Activated T-helper 17 cell treated with anti-CD3 and anti-CD28 coated beads, Interleukin-2, amount 50 U/mL, for 72 hours (primary cell): ENCODE measurements at regions not wholly inside any gene's neighbourhood (a gene's known extent, or its start where the extent isn't known, plus 50 kb on each side); places are given as distances from the start of the nearest gene placed in this dataset.

Experiments
- ATAC-seq: fragments of 150-1000 bp; cut with Tn5 transposase; replicated peaks from 2 replicates; pipeline ENCODE4 v1.10.0; 2021; ENCODE audit warnings: mild to moderate bottlenecking, moderate library complexity
- H3K27ac Mint-ChIP-seq: one replicate; pipeline ENCODE4 v1.8.0; 2022; ENCODE audit warnings: mixed read lengths
- H3K27me3 Mint-ChIP-seq: one replicate; pipeline ENCODE4 v1.8.0; 2022; ENCODE audit warnings: mixed read lengths
- H3K36me3 Mint-ChIP-seq: one replicate; pipeline ENCODE4 v1.8.0; 2022; ENCODE audit warnings: low read depth, mild to moderate bottlenecking, mixed read lengths
- H3K4me1 Mint-ChIP-seq: one replicate; pipeline ENCODE4 v1.8.0; 2022; ENCODE audit warnings: mixed read lengths
- H3K4me3 Mint-ChIP-seq: one replicate; pipeline ENCODE4 v1.8.0; 2022; ENCODE audit warnings: mild to moderate bottlenecking, mixed read lengths
- H3K9me3 Mint-ChIP-seq: one replicate; pipeline ENCODE4 v1.8.0; 2022; ENCODE audit warnings: mixed read lengths

DNA sequence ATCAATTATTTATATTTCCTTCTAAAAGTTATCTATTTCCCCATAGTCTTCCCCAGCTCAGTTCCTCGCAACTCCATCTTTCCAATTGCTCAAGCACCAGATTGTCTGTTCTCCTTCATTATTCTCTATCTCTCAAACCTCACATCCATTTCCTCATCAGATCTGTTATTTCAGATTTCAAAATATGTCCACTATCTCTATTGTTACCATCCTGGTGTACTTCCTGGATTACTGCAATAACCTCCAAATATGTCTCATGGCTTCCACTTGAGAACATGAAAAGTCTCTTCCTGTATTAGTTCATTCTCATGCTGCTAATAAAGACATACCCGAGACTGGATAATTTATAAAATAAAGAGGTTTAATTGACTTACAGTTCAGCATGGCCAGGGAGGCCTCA, 641.7 kb upstream of the ZEB2 start:
- no peak overlapping the region for H3K4me3 Mint-ChIP-seq
- H3K27me3 Mint-ChIP-seq: no peaks in the 10 kb centered on the region
- H3K36me3 Mint-ChIP-seq: no peaks in the 10 kb centered on the region
- ATAC-seq: no peak
- H3K27ac Mint-ChIP-seq: no peak overlapping the region
- no peaks in the 10 kb centered on the region for H3K4me1 Mint-ChIP-seq
- H3K9me3 Mint-ChIP-seq: peaks cover 6% of the 10 kb centered on the region

DNA sequence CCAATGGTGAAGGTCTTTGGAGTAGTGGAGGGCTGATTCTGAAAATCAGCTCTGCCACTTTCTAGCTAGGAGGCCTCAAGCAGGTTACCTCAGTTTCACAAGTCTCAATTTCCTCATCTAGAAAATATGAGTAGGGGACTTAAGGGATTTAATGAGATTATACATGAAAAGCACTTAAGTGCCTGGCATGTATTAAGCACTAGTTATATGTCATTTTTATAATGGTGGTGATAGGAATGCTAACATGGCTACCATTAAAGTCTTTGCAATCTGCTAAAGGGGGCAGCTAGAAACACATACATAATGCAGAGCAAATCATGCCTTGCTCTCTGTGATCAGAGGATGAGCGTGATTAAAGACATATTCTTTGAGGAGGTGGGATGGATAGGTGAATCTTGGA, 640.9 kb upstream of the ZEB2 start:
- ATAC-seq: no peak
- no peaks in the 10 kb centered on the region for H3K4me1 Mint-ChIP-seq

DNA sequence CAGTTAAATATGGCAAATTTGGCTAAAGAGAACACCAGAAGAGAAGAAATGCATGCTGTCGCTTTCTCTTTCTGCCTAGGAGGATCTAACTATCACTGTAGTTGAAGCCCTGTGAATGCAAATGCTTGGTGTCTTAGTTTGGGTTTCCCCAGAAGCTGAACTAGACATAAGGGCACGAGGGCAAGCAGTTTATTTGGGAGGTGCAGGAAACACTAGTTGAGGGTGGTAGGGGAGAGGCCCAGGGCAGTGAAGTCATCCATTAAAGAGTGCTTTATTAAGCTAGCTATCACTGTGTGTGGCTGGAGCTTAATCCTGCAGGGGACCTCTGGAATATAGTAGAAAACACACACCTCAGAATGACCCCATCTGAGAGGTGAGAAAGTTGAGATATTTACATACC, 639.8 kb upstream of the ZEB2 start:
- ATAC-seq: no peak
- no peak overlapping the region for H3K27ac Mint-ChIP-seq
- H3K4me3 Mint-ChIP-seq: no peak overlapping the region
- H3K4me1 Mint-ChIP-seq: no peaks in the 10 kb centered on the region
- peaks cover 6% of the 10 kb centered on the region for H3K9me3 Mint-ChIP-seq
- no peaks in the 10 kb centered on the region for H3K36me3 Mint-ChIP-seq
- H3K27me3 Mint-ChIP-seq: no peaks in the 10 kb centered on the region

More for the DNA sequence above, 640.9 kb upstream of the ZEB2 start:
- H3K36me3 Mint-ChIP-seq: no peaks in the 10 kb centered on the region
- H3K27ac Mint-ChIP-seq: no peak overlapping the region
- H3K4me3 Mint-ChIP-seq: no peak overlapping the region
- H3K9me3 Mint-ChIP-seq: peaks cover 6% of the 10 kb centered on the region
- no peaks in the 10 kb centered on the region for H3K27me3 Mint-ChIP-seq

DNA sequence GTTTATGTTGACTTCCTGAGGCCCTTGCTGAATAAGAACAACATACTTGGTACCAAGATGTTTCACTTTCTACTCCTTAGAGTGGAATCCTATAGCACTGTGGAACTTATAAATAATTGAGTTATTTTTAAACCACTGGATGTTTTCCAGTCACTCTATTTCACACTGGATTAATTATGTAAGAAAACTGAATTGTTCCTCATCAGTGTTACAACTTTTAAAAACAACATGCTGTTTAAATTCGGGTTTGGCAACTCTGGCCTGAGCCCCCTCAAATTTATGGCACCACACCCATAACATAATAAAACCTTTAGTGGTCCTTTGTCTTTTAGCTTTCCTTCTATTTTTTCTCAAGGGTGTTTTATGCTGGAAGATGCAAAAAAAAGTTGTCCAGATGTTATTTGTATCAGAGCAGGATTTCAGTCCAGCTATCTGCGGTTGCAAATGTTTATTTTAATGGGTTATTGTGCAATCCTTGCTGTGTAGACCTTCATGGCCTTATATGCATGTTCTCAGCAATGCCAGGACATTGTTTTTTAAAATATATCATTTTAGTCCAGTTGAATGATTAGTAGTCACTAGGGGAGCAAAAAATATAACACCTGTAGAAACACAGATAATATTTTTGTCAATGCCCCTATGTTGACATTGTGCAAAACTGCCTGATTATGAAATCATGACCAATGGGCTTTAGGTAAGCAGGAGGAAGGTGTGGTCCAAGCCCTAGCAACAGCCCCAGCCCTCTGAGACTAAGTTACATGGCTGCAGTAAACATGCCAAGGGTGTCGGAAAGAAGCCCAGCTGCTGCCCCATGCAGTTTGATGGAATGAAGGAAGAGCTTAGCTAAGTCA, 638.0 kb upstream of the ZEB2 start:
- ATAC-seq: no peak
- Mint-ChIP-seq H3K27ac (no peak overlapping the region), H3K9me3 (peaks cover 14% of the 10 kb centered on the region), H3K4me3 (no peak overlapping the region), H3K36me3 (no peaks in the 10 kb centered on the region), H3K27me3 (no peaks in the 10 kb centered on the region), H3K4me1 (no peaks in the 10 kb centered on the region)

DNA sequence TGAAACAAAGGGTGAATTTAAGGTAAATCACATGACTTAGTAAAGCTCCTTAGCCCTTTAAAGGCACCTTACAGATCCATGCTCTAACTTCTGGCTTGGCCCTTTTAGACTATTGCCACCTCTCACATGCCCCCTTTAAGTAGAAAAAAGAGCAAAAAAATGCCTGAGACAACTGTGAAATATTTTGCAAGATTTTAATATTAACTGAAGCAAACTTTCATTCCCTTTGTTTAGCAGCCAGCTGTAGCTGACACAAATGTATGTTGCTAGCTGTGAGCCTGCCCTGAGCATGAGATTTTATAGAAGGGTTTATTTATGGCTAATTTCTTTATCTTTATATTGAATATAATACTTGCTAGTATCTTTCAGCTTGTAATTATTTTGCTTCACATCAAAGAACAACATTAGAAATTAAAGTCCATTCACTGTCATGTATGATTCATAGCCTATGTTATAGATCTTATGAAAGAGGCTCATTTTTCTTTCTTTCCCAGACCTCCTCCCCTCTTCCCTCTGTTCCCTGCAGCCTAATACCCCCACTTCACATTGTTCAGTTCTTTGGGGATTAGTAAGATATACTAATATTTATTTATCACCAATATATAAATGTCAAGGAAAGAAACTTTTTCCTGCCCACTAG, 637.2 kb upstream of the ZEB2 start:
- Mint-ChIP-seq H3K4me3 (no peak overlapping the region), H3K36me3 (no peaks in the 10 kb centered on the region), H3K9me3 (peaks cover 8% of the 10 kb centered on the region), H3K27ac (no peak overlapping the region), H3K27me3 (no peaks in the 10 kb centered on the region), H3K4me1 (no peaks in the 10 kb centered on the region)
- ATAC-seq: no peak

DNA sequence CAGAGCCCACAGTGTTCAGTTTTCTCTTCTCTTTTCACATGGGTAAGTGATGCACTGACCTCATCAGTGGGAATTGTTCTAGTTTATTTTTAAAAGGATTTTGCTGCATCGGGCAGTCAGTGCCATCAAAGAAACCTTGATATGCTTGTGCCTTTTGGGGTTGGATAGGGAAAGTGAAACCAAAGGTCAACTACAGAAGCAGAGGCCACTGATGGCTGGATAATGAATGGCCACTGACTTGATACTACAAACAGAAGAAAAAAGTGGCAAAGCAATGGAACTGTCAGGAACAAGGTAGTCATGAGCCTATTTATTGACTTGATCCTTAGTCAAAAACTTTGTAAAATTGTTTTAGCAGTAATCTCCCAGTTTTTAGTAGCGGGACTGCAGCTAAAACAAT, 636.3 kb upstream of the ZEB2 start:
- Mint-ChIP-seq H3K9me3 (peaks cover 11% of the 10 kb centered on the region), H3K4me1 (no peaks in the 10 kb centered on the region), H3K4me3 (no peak overlapping the region), H3K27me3 (no peaks in the 10 kb centered on the region), H3K27ac (no peak overlapping the region), H3K36me3 (no peaks in the 10 kb centered on the region)
- ATAC-seq: no peak

DNA sequence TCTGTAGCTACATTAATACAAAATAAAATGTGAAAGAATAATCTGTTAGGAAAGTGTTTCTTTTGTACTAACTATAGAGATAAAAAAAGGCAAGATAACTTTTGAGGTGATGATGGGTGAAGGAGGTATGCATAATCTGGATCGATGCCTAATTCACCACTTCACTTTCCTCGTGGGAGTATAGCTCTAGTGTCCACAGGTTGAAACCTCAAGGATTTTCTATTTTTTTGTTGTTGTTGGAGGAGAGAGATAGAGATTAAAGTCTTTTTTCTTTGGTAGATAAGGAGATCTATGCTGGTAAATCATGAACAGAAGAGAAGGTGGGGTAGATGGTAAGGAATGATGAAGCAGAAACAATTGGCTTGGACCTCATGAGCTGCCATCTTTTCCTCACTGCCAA, 635.3 kb upstream of the ZEB2 start:
- Mint-ChIP-seq H3K4me1 (no peaks in the 10 kb centered on the region), H3K36me3 (no peaks in the 10 kb centered on the region), H3K27me3 (no peaks in the 10 kb centered on the region), H3K4me3 (no peak overlapping the region), H3K27ac (no peak overlapping the region), H3K9me3 (peaks cover 11% of the 10 kb centered on the region)
- no peak for ATAC-seq

DNA sequence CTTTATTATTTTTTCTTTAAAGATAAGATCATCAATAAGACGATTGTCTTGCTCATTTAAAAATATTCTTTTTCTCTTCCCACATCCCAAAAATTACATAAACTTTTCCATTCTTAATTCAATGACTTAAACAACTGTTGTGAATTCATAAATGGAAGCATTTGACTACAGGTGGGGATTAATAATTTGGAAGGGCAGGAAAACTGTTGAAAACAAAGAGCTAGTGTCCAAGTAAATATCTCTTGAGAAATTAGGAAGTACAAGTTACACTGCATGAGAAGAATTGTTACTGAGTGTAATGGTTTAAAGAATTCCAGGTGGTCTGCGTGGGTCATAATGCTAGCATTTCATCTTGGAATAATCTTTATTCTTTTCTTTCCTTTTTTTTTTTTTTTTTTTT, 634.8 kb upstream of the ZEB2 start:
- ATAC-seq: no peak
- Mint-ChIP-seq H3K9me3 (peaks cover 11% of the 10 kb centered on the region), H3K4me1 (no peaks in the 10 kb centered on the region), H3K36me3 (no peaks in the 10 kb centered on the region), H3K27me3 (no peaks in the 10 kb centered on the region), H3K27ac (no peak overlapping the region), H3K4me3 (no peak overlapping the region)

DNA sequence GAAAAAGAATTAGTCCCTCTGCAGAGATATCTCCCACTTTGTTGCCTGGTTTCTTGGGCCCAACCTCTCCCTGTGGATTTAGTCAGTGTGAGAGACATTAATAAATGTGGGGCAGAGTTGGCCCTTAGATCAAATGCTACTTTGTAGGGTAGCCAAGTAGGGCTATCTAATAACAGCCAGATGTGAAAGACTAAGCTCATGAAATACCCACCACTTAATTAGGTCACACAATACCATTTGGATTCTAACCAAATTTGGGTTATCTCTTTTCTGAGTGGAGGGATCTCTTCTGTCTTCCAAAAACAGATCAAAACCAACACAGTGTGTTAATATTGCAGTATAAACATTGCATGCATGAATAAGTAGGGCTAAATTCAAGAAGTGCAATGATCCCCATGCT, 626.8 kb upstream of the ZEB2 start:
- no peak overlapping the region for H3K27ac Mint-ChIP-seq
- H3K4me1 Mint-ChIP-seq: no peaks in the 10 kb centered on the region
- no peaks in the 10 kb centered on the region for H3K36me3 Mint-ChIP-seq
- ATAC-seq: no peak
- H3K4me3 Mint-ChIP-seq: no peak overlapping the region
- H3K27me3 Mint-ChIP-seq: no peaks in the 10 kb centered on the region
- peaks cover 4% of the 10 kb centered on the region for H3K9me3 Mint-ChIP-seq

DNA sequence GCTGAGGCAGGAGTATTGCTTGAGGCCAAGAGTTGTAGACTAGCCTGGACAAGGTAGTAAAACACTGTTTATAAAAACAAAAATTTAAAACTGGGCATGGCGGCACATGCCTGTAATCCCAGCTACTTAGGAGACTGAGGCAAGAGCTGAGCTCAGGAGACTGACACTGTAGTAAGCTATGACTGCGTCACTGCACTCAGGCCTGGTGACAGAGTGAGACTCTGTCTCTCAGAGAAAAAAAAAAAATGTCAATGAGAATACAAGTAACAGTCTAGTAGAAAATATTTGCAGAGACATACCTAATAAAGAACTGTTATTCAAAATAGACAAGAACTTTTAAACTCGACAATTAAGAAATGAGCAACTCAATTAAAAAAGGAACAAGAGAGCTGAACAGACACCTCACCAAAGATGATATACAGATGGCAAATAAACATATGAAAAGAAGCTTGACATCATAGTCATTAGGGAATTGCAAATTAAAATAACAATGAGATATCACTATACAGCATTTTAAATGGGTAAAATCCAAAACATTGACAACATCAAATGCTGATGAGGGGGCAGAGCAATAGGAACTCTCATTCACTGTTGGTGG, 624.3 kb upstream of the ZEB2 start:
- ATAC-seq: no peak
- H3K27me3 Mint-ChIP-seq: no peaks in the 10 kb centered on the region

DNA sequence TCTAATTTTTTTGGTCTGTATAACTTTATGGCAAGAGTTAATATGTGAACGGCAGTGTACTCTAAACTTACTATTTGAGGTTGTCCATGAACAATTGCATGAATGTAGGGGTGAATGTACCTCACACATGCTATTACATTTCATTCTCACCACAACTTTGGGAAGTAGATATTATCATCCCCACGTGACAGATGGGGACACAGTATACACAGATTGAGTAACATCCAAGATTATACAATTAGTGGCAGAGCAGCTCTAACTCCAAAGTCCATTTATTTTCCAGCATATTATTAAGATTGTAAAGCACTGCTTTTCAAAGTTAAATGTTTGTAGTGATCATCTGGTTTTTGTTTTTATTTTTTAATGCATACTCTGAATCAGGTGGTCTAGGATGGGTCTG, 622.1 kb upstream of the ZEB2 start:
- Mint-ChIP-seq H3K27me3 (no peaks in the 10 kb centered on the region), H3K27ac (no peak overlapping the region), H3K4me3 (no peak overlapping the region), H3K4me1 (no peaks in the 10 kb centered on the region), H3K36me3 (no peaks in the 10 kb centered on the region), H3K9me3 (no peaks in the 10 kb centered on the region)
- ATAC-seq: no peak

More for the DNA sequence above, 624.3 kb upstream of the ZEB2 start:
- no peak overlapping the region for H3K4me3 Mint-ChIP-seq
- H3K9me3 Mint-ChIP-seq: no peaks in the 10 kb centered on the region
- H3K4me1 Mint-ChIP-seq: no peaks in the 10 kb centered on the region
- H3K36me3 Mint-ChIP-seq: no peaks in the 10 kb centered on the region
- H3K27ac Mint-ChIP-seq: no peak overlapping the region

DNA sequence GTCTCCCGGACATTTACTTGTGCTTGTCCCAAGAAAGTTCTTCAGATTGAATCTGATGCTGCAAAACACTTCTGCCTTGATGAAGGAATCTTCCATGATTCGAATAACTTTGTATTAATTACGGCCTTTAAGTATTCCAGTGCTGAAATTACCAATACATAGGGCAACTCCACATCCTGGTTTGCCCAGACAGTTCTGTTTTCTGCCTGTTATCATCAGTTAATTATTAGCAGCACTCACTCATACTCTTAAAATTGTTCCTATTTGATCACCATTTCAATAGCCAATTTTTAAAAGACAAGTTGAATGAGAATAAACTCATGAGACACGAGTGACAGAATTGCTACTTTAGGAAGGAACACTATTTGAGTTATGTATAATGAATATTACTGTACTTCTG, 620.7 kb upstream of the ZEB2 start:
- no peak overlapping the region for H3K4me3 Mint-ChIP-seq
- no peak for ATAC-seq
- no peak overlapping the region for H3K27ac Mint-ChIP-seq
- H3K9me3 Mint-ChIP-seq: no peaks in the 10 kb centered on the region
- no peaks in the 10 kb centered on the region for H3K36me3 Mint-ChIP-seq
- no peaks in the 10 kb centered on the region for H3K4me1 Mint-ChIP-seq
- H3K27me3 Mint-ChIP-seq: no peaks in the 10 kb centered on the region

DNA sequence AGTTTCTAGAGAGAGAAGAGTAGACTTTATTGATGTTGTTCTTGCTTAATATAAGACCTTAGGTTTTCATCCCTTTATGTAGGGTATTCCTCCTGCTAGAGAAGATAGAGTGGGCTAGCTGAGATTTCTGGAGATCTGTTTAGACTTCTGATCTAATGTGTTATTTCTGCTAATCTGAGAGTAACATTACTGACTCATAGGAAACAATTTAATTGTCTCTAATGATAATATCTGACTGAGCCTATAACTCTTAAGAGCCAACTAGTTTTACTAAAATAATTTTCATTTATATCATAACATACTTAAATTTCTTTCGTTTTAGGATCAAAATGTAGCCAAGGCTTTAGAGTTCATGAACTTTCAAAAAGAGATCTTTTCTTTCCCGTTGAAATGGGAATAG, 618.7 kb upstream of the ZEB2 start:
- no peak for ATAC-seq
- Mint-ChIP-seq H3K27ac (no peak overlapping the region), H3K36me3 (no peaks in the 10 kb centered on the region), H3K4me3 (no peak overlapping the region), H3K27me3 (no peaks in the 10 kb centered on the region), H3K4me1 (no peaks in the 10 kb centered on the region), H3K9me3 (no peaks in the 10 kb centered on the region)

DNA sequence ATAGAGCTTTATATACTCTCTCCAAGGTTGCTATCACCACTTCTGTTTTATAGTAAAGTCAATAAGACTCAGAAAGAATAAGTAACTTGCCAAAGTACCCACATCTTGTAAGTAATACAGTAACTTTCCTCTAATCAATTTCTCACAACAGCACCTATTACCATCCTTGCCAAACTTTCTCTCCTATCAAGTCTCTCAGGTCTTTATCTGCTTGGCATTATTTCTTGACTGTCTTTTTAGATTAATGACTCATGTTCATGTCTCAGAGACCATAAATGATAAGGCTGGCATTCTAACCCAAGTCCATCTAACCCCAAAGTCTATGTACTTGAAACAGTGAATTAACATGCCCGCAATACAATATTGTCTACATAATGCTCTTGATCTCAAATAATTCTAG, 618.0 kb upstream of the ZEB2 start:
- no peaks in the 10 kb centered on the region for H3K27me3 Mint-ChIP-seq

DNA sequence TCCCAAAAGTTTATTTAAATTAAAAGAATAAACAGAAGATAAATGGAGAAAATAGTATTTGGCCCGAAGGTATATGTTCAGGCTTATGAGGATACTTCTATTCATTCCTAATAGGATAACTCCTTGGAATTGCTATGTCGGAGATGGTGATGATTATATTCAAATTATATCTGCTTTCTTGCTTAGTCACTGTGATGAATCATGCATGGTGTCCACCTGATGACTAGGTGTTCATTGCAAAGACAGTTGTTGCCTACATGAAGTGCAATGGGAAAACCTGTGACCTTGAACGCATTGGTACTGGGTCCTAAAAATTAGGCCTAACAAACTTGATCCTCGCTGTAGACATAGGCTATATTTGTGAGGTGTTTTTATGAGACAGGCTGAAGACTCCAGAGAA, 617.3 kb upstream of the ZEB2 start:
- ATAC-seq: no peak
- no peak overlapping the region for H3K27ac Mint-ChIP-seq
- H3K4me1 Mint-ChIP-seq: no peaks in the 10 kb centered on the region
- no peaks in the 10 kb centered on the region for H3K9me3 Mint-ChIP-seq
- no peak overlapping the region for H3K4me3 Mint-ChIP-seq
- H3K27me3 Mint-ChIP-seq: no peaks in the 10 kb centered on the region
- no peaks in the 10 kb centered on the region for H3K36me3 Mint-ChIP-seq

More for the DNA sequence above, 618.0 kb upstream of the ZEB2 start:
- no peak for ATAC-seq
- Mint-ChIP-seq H3K36me3 (no peaks in the 10 kb centered on the region), H3K9me3 (no peaks in the 10 kb centered on the region), H3K4me1 (no peaks in the 10 kb centered on the region), H3K27ac (no peak overlapping the region), H3K4me3 (no peak overlapping the region)
